ENCODE measurements at regions not wholly inside any gene's neighbourhood (a gene's known extent, or its start where the extent isn't known, plus 50 kb on each side); places are given as distances from the start of the nearest gene placed in this dataset.

DNA sequence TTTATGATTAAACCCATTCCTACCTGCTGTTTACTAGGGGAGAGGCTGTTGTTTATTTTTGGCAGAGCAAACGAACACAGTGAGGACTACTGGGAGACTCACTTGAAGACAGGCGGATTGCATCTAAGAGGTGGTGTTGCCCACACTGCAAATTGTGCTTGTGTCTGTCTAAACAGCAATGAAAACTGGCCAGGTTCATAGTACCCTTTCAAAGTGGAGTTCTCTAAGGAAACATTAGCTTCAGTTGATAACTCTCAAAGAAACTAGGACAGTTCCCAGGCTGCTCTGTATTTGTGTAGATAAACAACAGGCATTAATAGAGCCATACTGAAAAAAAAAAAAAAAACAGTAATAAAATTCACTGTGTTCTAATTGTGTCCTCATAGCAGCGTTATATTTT, 466.0 kb upstream of the RGS6 start:
- no peaks in the 10 kb centered on the region for H3K4me1 ChIP-seq (ENCODE audit: control insufficient read depth, insufficient read depth, low read length, poor library complexity, severe bottlenecking)
- H3K4me3 ChIP-seq (ENCODE audit: extremely low read depth, insufficient read depth, low read length, poor library complexity, severe bottlenecking) = no peak overlapping the region
- H3K9me3 ChIP-seq (ENCODE audit: control insufficient read depth, low read length) = peaks cover 12% of the 10 kb centered on the region
- no peaks in the 10 kb centered on the region for H3K36me3 ChIP-seq (ENCODE audit: control insufficient read depth, insufficient read depth, low read length)
- H3K27ac ChIP-seq (ENCODE audit: low read depth, low read length, severe bottlenecking) = no peak overlapping the region
- 85 to 97% methylated on average over 2 of the region's 3 CpGs for WGBS, 2 experiments (ENCODE audit: insufficient coverage in 2 of 2)

DNA sequence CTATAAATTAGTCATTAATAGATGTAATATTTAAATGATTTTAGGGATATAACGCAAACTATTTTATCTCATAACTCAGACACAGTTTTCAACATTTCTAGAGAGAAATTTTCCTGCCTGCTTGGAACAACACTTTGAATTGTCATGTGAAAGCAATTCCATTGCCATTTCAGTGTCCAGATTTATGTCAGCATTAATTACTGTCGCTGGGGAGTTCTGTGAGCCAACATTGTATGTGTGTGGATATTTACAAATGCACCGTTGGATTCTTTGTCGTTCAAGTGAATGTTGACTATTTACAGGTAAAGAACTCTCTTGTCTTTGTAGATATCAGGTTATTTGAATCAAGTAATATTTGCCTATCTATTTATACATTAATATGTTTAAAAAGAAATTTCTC, 465.3 kb upstream of the RGS6 start:
- H3K4me3 ChIP-seq (ENCODE audit: extremely low read depth, insufficient read depth, low read length, poor library complexity, severe bottlenecking) = no peak overlapping the region
- no peak overlapping the region for H3K27ac ChIP-seq (ENCODE audit: low read depth, low read length, severe bottlenecking)
- H3K36me3 ChIP-seq (ENCODE audit: control insufficient read depth, insufficient read depth, low read length) = no peaks in the 10 kb centered on the region
- no CpG with 5 or more reads among the region's 4 CpGs for WGBS, 2 experiments (ENCODE audit: insufficient coverage in 2 of 2)
- no peaks in the 10 kb centered on the region for H3K4me1 ChIP-seq (ENCODE audit: control insufficient read depth, insufficient read depth, low read length, poor library complexity, severe bottlenecking)
- peaks cover 12% of the 10 kb centered on the region for H3K9me3 ChIP-seq (ENCODE audit: control insufficient read depth, low read length)

DNA sequence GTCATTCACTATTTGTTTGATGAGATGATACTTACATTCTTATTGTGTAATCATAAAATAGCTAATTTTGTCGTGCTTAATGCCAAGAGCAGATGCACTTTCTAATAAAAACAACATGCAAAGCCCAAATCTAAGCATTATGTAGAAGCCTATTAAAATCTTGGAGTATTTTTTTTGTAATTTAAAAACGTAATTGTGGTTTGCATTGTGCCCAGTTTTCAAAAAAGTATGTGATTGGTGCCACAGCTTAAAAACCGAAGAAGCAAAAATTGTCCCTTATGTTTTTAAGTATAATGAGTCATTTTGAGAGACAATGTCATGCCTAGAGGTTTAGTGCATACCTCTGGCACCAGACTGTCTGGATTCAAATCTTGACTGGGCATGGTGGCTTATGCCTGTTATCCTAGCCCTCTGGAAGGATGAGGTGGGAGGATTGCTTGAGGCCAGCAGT, 464.8 kb upstream of the RGS6 start:
- H3K4me3 ChIP-seq (ENCODE audit: extremely low read depth, insufficient read depth, low read length, poor library complexity, severe bottlenecking) = no peak overlapping the region
- H3K9me3 ChIP-seq (ENCODE audit: control insufficient read depth, low read length) = peaks cover 12% of the 10 kb centered on the region
- H3K4me1 ChIP-seq (ENCODE audit: control insufficient read depth, insufficient read depth, low read length, poor library complexity, severe bottlenecking) = no peaks in the 10 kb centered on the region
- no peaks in the 10 kb centered on the region for H3K36me3 ChIP-seq (ENCODE audit: control insufficient read depth, insufficient read depth, low read length)
- WGBS, 2 experiments (ENCODE audit: insufficient coverage in 2 of 2) = 71 to 100% methylated on average over 1 to 2 of the region's 3 CpGs
- H3K27ac ChIP-seq (ENCODE audit: low read depth, low read length, severe bottlenecking) = no peak overlapping the region

DNA sequence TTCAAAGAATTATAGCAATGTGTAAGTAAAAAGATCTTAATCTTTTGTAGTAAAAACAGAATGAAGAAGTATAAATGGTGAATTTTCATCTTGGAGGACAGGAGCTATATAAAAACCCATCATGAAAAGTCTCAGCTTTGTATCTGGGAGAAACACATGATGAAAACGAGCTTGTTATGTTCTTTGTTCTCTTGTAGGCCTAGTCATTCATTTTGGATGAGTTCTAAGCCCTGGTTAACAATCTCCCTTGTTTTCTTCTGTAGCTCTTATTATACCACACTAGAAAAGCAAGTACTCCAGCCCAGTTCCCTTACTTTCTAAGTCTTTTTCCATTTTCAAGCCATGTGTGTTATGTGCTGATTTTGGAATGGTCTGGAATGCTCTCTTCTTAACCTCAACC, 463.5 kb upstream of the RGS6 start:
- Histone ChIP-seq H3K36me3 (ENCODE audit: control insufficient read depth, insufficient read depth, low read length) (no peaks in the 10 kb centered on the region), H3K4me3 (ENCODE audit: extremely low read depth, insufficient read depth, low read length, poor library complexity, severe bottlenecking) (no peak overlapping the region), H3K27ac (ENCODE audit: low read depth, low read length, severe bottlenecking) (no peak overlapping the region), H3K4me1 (ENCODE audit: control insufficient read depth, insufficient read depth, low read length, poor library complexity, severe bottlenecking) (no peaks in the 10 kb centered on the region), H3K9me3 (ENCODE audit: control insufficient read depth, low read length) (peaks cover 11% of the 10 kb centered on the region)
- WGBS, 2 experiments (ENCODE audit: insufficient coverage in 2 of 2) = no CpG with 5 or more reads among the region's 1 CpG

DNA sequence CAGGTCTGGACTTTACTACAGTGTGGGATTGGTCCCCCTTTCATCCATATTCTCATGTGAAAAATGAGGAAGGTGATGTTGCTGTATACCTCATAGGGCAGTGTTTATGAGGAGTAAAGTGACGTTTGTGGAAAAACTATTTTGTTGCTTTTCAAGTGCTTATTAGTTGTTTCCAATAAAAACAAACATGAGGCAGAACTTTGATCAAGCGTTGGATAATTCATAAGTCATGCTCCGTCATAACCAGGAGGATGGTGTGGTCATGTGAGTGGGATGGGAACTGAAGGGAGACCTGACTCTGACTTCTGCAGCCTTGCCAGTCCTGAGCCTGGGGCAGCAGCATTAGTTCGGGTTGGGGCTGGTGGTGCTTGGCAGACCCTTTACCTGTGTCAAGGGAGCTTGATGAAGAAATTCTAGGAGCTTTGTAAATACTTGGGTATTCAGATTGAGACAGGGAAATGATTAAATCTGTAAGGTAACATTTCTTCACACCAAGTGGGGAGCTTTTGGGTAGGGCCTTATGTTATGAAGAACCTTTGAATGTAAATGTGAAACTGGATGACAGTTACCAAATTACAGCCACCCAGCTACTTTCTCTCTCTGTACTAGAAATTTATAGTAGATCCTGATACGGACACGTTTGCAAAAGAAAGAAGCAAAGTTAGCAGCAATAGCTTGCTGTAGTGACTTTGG, 462.4 kb upstream of the RGS6 start:
- H3K9me3 ChIP-seq (ENCODE audit: control insufficient read depth, low read length) = peaks cover 4% of the 10 kb centered on the region
- H3K27ac ChIP-seq (ENCODE audit: low read depth, low read length, severe bottlenecking) = no peak overlapping the region
- H3K4me1 ChIP-seq (ENCODE audit: control insufficient read depth, insufficient read depth, low read length, poor library complexity, severe bottlenecking) = no peaks in the 10 kb centered on the region
- 77 to 85% methylated on average over 5 to 6 of the region's 6 CpGs for whole genome bisulfite sequencing, 2 experiments (ENCODE audit: insufficient coverage in 2 of 2)
- no peaks in the 10 kb centered on the region for H3K36me3 ChIP-seq (ENCODE audit: control insufficient read depth, insufficient read depth, low read length)
- H3K4me3 ChIP-seq (ENCODE audit: extremely low read depth, insufficient read depth, low read length, poor library complexity, severe bottlenecking) = no peak overlapping the region

DNA sequence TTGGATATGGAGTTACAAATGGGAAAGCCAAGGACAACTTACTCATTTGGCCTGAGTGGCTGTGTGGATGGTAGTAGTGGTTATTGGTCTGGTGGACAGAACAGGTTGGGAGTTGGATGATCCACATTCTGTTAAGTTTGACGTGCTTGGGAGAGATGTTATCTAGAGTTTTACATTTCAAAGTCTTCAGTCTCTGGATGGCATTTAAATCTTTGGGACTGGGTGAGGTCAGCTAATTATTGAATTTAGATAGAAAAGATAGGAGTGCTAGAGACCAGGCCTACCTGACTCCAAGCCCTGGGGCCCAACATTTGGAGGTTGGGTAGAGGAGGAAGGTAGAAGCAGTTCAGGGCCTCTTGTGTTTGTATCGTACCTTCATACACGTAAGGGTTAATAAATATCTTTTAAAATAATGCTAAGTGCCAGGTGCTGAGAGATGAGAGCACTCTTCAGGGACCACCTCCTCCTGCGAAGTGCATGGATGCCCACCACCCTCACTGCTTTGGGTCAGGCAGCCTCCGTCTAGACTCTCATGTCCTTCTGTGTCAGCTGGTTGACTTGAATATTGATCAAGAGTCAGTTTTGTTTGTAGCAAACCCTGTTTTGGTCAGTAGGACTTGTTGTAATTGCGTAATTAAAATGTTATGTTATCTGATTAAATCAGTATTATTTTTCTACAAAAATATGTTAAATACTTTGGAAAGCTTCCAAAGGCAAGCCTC, 460.4 kb upstream of the RGS6 start:
- WGBS, 2 experiments (ENCODE audit: insufficient coverage in 2 of 2) = 92 to 100% methylated on average over 2 to 3 of the region's 6 CpGs
- Histone ChIP-seq H3K36me3 (ENCODE audit: control insufficient read depth, insufficient read depth, low read length) (no peaks in the 10 kb centered on the region), H3K4me3 (ENCODE audit: extremely low read depth, insufficient read depth, low read length, poor library complexity, severe bottlenecking) (no peak overlapping the region), H3K4me1 (ENCODE audit: control insufficient read depth, insufficient read depth, low read length, poor library complexity, severe bottlenecking) (no peaks in the 10 kb centered on the region), H3K27ac (ENCODE audit: low read depth, low read length, severe bottlenecking) (no peak overlapping the region), H3K9me3 (ENCODE audit: control insufficient read depth, low read length) (peaks cover 4% of the 10 kb centered on the region)

DNA sequence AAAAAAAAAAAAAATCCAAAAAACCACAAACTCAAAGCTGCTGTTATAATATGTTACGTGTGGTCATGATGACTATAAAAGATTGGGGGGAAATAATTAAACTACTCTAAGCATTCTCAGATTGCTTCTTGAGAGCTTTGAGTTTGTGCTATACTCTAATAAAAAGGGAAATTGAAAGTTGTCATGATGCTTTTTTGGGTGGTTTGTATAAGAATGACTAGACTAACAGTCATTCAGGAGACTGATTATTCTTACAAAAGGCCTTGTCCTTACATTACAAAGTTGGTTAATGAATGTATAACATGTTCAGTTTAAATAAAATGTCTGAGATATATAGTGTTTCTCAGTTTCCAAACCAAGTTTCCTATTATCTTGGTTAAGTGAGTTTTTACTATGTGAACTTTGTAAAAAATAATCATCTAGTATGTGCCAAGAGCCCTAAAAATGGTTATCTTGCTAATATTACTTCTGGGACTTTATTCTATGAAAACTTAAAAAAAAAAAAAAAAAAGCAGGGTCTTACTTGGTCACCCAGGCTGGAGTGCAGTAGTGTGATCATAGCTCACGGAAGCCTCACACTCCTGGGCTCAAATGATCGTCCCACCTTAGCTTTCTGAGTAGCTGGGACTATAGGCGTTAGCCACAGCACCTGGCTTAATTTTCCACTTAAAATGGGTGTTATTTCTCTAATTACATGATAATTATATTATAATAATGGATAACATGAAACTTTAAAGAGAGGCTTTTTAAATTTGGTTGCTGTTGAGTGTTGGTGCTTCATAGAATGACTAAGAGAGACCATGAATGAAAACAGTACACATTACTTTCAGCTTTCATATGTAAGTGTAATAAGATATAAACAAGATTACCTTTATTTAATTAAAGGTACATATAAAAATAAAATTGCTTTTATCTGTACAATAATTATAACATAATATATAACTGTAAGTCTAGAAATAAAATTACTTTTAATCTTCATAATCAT, 459.6 kb upstream of the RGS6 start:
- Histone ChIP-seq H3K9me3 (ENCODE audit: control insufficient read depth, low read length) (peaks cover 4% of the 10 kb centered on the region), H3K4me3 (ENCODE audit: extremely low read depth, insufficient read depth, low read length, poor library complexity, severe bottlenecking) (no peak overlapping the region), H3K27ac (ENCODE audit: low read depth, low read length, severe bottlenecking) (no peak overlapping the region), H3K4me1 (ENCODE audit: control insufficient read depth, insufficient read depth, low read length, poor library complexity, severe bottlenecking) (no peaks in the 10 kb centered on the region), H3K36me3 (ENCODE audit: control insufficient read depth, insufficient read depth, low read length) (no peaks in the 10 kb centered on the region)
- WGBS, 2 experiments (ENCODE audit: insufficient coverage in 2 of 2) = 73 to 92% methylated on average over 2 of the region's 4 CpGs

DNA sequence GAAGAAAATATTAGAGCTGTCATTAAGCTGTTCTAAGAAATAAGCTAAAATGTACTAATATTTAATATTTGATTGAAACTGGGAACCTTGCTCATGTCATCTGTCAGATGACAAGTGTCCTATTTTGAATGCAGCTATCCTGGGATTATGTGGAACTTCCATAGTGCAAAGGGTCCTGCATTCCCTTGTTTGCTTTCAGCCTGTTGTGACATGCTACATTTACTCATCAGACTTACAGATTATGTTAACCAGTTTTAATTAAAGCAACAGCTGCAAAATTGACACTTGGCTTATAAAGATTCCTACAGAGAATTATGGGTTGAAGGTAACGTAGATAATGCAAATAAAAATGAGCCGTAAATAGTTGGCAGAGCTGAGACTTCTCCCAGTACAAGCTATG, 458.4 kb upstream of the RGS6 start:
- Histone ChIP-seq H3K27ac (ENCODE audit: low read depth, low read length, severe bottlenecking) (no peak overlapping the region), H3K4me3 (ENCODE audit: extremely low read depth, insufficient read depth, low read length, poor library complexity, severe bottlenecking) (no peak overlapping the region), H3K9me3 (ENCODE audit: control insufficient read depth, low read length) (no peaks in the 10 kb centered on the region), H3K4me1 (ENCODE audit: control insufficient read depth, insufficient read depth, low read length, poor library complexity, severe bottlenecking) (no peaks in the 10 kb centered on the region), H3K36me3 (ENCODE audit: control insufficient read depth, insufficient read depth, low read length) (no peaks in the 10 kb centered on the region)
- WGBS, 2 experiments (ENCODE audit: insufficient coverage in 2 of 2) = 94 to 100% methylated on average over 1 to 2 of the region's 2 CpGs

DNA sequence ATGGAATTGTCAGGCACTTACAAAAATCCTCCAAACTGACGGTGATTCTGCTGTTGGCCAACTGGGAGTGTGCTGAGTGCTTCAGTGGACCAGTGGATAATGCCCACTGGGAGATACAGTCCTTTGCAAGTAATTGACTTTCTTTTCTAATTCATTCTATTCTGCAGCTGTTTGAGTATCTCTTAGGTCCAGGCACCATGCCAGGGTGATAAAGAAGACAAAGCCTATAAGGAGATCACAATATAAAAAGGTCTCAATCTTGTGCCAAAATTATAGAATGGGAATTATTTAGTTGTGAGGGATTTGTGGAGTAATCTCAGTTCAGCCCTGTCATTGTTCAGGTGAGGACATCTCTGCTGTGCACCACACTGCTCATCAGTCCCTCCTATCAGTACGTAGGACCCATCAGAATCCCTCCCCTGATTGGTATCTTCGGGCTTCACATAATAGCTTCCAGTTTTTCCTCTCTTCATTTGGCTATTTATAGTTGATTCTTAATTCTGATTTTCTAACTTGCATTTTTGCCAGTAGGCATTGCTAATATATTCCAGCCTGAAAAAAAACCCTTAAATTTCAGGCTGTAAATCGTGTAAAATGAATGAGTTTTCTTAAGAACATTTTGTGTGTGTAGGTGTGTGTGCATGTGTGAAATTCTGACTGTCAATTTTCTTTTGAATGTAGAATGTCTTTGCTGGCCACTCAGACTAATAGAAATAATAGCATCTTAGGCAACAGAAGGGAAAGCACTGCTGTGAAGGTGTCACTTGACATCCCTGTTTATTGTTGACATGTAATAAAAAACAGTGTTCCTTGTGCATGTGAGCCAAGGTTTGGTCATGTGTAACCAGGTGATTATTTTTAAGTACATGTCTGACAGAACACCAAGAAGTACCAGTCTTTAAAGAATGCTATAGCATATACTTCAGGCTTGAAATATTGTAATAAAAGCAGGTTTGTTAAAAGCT, 457.6 kb upstream of the RGS6 start:
- WGBS, 2 experiments (ENCODE audit: insufficient coverage in 2 of 2) = 80% methylated on average over 2 of the region's 4 CpGs; no CpG with 5 or more reads in 1 of the 2 experiments
- no peak overlapping the region for H3K27ac ChIP-seq (ENCODE audit: low read depth, low read length, severe bottlenecking)
- no peaks in the 10 kb centered on the region for H3K9me3 ChIP-seq (ENCODE audit: control insufficient read depth, low read length)
- H3K4me1 ChIP-seq (ENCODE audit: control insufficient read depth, insufficient read depth, low read length, poor library complexity, severe bottlenecking) = no peaks in the 10 kb centered on the region
- no peaks in the 10 kb centered on the region for H3K36me3 ChIP-seq (ENCODE audit: control insufficient read depth, insufficient read depth, low read length)
- H3K4me3 ChIP-seq (ENCODE audit: extremely low read depth, insufficient read depth, low read length, poor library complexity, severe bottlenecking) = no peak overlapping the region

DNA sequence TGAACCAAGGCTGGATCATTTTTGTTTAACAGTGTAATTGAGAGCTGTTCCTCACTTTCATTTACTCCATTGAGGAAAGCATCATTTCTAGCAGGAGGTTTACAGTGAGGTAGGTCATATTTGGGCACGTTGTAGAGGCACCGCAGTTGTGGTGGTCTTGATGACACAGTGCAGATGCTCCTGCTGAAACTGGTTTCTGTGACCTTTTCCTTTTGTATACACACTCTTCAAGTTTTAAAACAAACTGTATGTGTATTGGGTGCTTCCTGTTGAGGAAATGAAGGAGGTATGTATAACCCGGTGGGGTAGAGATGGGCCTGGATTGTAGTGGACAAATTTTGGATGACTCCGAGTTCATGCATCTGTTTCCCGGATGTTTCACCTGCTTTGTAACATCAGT, 456.3 kb upstream of the RGS6 start:
- 90 to 97% methylated on average over 3 to 4 of the region's 5 CpGs for WGBS, 2 experiments (ENCODE audit: insufficient coverage in 2 of 2)
- H3K4me3 ChIP-seq (ENCODE audit: extremely low read depth, insufficient read depth, low read length, poor library complexity, severe bottlenecking) = no peak overlapping the region
- no peaks in the 10 kb centered on the region for H3K36me3 ChIP-seq (ENCODE audit: control insufficient read depth, insufficient read depth, low read length)
- H3K9me3 ChIP-seq (ENCODE audit: control insufficient read depth, low read length) = no peaks in the 10 kb centered on the region
- no peaks in the 10 kb centered on the region for H3K4me1 ChIP-seq (ENCODE audit: control insufficient read depth, insufficient read depth, low read length, poor library complexity, severe bottlenecking)
- no peak overlapping the region for H3K27ac ChIP-seq (ENCODE audit: low read depth, low read length, severe bottlenecking)

Measured in mesodermal cell (in vitro differentiated cells).